Gastrocnemius medialis (tissue), 4 donors: ENCODE measurements at regions not wholly inside any gene's neighbourhood (a gene's known extent, or its start where the extent isn't known, plus 50 kb on each side); places are given as distances from the start of the nearest gene placed in this dataset.
"Not testable (repeated sequence)": the region's sequence is repeated elsewhere in the genome, so short reads cannot be mapped to it uniquely, and the experiment has no call there.

Experiments
- ATAC-seq, 2 donors: fragments of 150-250 bp; one replicate each; pipeline ENCODE4 v1.9.1; 2016
- DNase-seq, 2 donors: peaks; one replicate each; pipeline ENCODE4 v3.0.0-alpha.2; 2019
- H3K27ac ChIP-seq, 4 donors: fragments of 200-600 bp; sonication (generic); 1 replicate in 1 of 4; 2 replicates in 3 of 4; pipeline ENCODE4 v1.5.1; 2016 to 2018; ENCODE audit warnings: mild to moderate bottlenecking in 2 of 4, moderate library complexity in 1 of 4
- H3K27me3 ChIP-seq, 3 donors: fragments of 200-600 bp; sonication (generic) in 2 of 3; 1 replicate in 1 of 3; 2 replicates in 2 of 3; pipeline versions ENCODE4 v1.5.1 to v1.6.0; 2016 to 2019; ENCODE audit warnings: mild to moderate bottlenecking in 1 of 3, moderate library complexity in 1 of 3
- H3K36me3 ChIP-seq, 2 donors: fragments of 200-600 bp; sonication (generic) in 1 of 2; one replicate each; pipeline ENCODE4 v1.5.1; 2017 to 2018
- H3K4me1 ChIP-seq, 2 donors: fragments of 200-600 bp; sonication (generic) in 1 of 2; one replicate each; pipeline ENCODE4 v1.5.1; 2016 to 2017; ENCODE audit warnings: mild to moderate bottlenecking in 2 of 2
- H3K4me3 ChIP-seq, 4 donors: fragments of 200-600 bp; sonication (generic) in 3 of 4; 1 replicate in 1 of 4; 2 replicates in 3 of 4; pipeline ENCODE4 v1.5.1; 2016 to 2019; ENCODE audit warnings: mild to moderate bottlenecking in 2 of 4
- H3K9me3 ChIP-seq, 3 donors: fragments of 200-600 bp; sonication (generic) in 2 of 3; 1 replicate in 1 of 3; 2 replicates in 2 of 3; pipeline ENCODE4 v1.5.1; 2016 to 2019
- POLR2A ChIP-seq, 2 donors: fragments of 450-650 bp; IDR thresholded peaks; one replicate each; pipeline ENCODE4 v1.6.1; 2017; ENCODE audit warnings: antibody characterized with exemption in 2 of 2, mild to moderate bottlenecking in 2 of 2, moderate library complexity in 2 of 2
- in situ Hi-C, 4 donors: fragments of 200-750 bp; cut with MboI; loops; one replicate each; pipeline versions ENCODE4 v1.15.0 to v1.8.0; 2017; ENCODE audit warnings: low sequenced_read_pairs in 4 of 4
- intact Hi-C: fragments of 100-400 bp; cut with DNase I; formaldehyde crosslinking; loops from one replicate; pipeline ENCODE4 v1.15.1; 2023; ENCODE audit warnings: low total_unique reads
- TF ChIP-seq, protein P1 (sequence below), 5 experiments: fragments of 450-650 bp in 3 of 5; fragments of 200-600 bp in 2 of 5; sonication (generic) in 2 of 5; IDR thresholded peaks in 4 of 5; conservative IDR thresholded peaks in 1 of 5; 1 replicate in 4 of 5; 2 replicates in 1 of 5; pipeline ENCODE4 v1.5.1; 2016 to 2019; ENCODE audit warnings: antibody characterized with exemption in 5 of 5, mild to moderate bottlenecking in 3 of 5, moderate library complexity in 3 of 5

DNA sequence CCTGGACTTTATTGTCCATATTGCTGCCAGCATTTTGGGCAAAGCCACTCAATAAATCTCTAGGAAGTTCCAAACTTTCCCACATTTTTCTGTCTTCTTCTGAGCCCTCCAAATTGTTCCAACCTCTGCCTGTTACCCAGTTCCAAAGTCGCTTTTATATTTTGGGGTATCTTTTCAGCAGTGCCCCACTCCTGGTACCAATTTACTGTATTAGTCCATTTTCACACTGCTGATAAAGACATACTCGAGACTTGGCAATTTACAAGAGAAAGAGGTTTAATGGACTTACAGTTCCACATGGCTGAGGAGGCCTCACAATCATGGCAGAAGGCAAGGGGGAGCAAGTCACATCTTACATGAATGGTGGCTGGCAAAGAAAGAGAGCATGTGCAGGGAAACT is 53.4 kb downstream of the AHSP start:
- intact Hi-C loops, in situ Hi-C loops, H3K27ac ChIP-seq, H3K4me3 ChIP-seq, H3K9me3 ChIP-seq, H3K36me3 ChIP-seq, H3K4me1 ChIP-seq, DNase-seq, ATAC-seq, H3K27me3 ChIP-seq: not testable (repeated sequence)

DNA sequence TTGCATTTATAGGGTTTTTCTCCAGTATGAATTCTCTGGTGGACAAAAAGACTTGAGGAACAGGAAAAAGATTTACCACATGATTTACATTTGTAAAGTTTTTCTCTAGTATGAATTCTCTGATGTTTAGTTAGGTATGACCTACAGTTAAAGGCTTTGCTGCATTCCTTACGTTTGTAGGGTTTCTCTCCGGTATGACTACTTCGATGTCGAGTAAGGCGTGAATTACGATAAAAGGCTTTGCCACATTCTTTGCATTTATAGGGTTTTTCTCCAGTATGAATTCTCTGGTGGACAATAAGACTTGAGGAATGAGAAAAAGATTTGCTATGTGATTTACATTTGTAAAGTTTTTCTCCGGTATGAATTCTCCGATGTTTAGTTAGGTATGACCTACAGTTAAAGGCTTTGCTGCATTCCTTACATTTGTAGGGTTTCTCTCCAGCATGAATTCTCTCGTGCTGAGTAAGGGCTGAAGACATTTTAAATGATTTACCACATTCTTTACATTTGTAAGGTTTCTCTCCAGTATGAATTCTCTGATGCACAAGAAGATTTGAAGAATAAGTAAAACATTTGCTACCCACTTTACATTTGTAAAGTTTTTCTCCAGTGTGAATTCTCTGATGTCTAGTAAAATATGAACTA is 74.2 kb downstream of the AHSP start:
- H3K27me3 ChIP-seq, intact Hi-C loops, H3K4me1 ChIP-seq, H3K27ac ChIP-seq, in situ Hi-C loops, ATAC-seq, DNase-seq, H3K36me3 ChIP-seq: not testable (repeated sequence)
- Histone ChIP-seq H3K4me3 (peak overlapping the region in 1 of 4 donors; percentile 2), H3K9me3 (peaks cover 0 to 18% (median 0%) of the 10 kb centered on the region in 3 donors)

DNA sequence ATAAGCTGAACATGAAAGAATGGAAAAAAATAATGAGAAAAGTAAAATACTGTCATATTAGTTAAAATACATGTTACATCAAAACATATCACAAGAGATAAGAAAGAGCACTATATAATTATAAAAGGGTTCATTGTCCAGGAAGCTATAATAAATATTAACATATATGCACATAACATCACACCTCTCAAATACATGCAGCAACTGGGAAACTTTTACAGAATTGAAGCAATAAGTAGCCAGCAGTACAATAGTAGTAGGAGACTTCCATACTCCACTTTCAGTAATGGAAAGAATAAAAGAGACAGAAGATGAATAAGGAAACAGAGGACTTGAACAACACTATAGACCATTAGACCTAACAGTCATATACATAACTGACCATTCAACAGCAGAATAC is 90.4 kb downstream of the AHSP start:
- no peaks in the 10 kb centered on the region for H3K9me3 ChIP-seq
- TF ChIP-seq, protein P1, sequence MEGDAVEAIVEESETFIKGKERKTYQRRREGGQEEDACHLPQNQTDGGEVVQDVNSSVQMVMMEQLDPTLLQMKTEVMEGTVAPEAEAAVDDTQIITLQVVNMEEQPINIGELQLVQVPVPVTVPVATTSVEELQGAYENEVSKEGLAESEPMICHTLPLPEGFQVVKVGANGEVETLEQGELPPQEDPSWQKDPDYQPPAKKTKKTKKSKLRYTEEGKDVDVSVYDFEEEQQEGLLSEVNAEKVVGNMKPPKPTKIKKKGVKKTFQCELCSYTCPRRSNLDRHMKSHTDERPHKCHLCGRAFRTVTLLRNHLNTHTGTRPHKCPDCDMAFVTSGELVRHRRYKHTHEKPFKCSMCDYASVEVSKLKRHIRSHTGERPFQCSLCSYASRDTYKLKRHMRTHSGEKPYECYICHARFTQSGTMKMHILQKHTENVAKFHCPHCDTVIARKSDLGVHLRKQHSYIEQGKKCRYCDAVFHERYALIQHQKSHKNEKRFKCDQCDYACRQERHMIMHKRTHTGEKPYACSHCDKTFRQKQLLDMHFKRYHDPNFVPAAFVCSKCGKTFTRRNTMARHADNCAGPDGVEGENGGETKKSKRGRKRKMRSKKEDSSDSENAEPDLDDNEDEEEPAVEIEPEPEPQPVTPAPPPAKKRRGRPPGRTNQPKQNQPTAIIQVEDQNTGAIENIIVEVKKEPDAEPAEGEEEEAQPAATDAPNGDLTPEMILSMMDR (IDR thresholded peaks at IDR 0.05 in 4 of 5, conservative IDR thresholded peaks at IDR 0.05 in 1 of 5) = no peak
- TF ChIP-seq POLR2A (IDR thresholded peaks at IDR 0.05) = no peak
- no peaks in the 10 kb centered on the region for H3K27me3 ChIP-seq
- no peaks in the 10 kb centered on the region for H3K4me1 ChIP-seq
- intact Hi-C loops = no loop called here
- ATAC-seq (no peak), DNase-seq (no peak)
- in situ Hi-C loops = no loop called here
- no peaks in the 10 kb centered on the region for H3K36me3 ChIP-seq
- H3K4me3 ChIP-seq = no peak overlapping the region
- H3K27ac ChIP-seq = no peak overlapping the region

DNA sequence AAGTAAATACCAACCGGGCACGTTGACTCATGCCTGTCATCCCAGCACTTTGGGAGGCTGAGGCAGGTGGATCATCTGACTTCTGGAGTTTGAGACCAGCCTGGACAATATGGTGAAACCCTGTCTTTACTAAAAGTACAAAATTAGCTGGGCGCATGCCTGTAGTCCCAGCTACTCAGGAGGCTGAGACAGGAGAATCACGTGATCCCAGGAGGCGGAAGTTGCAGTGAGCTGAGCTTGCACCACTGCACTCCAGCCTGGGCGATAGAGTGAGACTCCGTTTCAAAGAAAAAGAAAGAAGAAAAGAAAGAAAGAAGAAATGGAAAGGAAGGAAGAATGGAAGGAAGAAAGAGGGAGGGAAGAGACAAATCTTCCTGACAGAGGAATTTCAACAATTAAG is 108.7 kb downstream of the AHSP start:
- ATAC-seq (no peak), DNase-seq (no peak)
- intact Hi-C loops = no loop called here
- H3K9me3 ChIP-seq = no peaks in the 10 kb centered on the region
- TF ChIP-seq, protein P1 (IDR thresholded peaks at IDR 0.05 in 4 of 5, conservative IDR thresholded peaks at IDR 0.05 in 1 of 5) = no peak
- no peak for TF ChIP-seq POLR2A (IDR thresholded peaks at IDR 0.05)
- H3K27me3 ChIP-seq = no peaks in the 10 kb centered on the region
- in situ Hi-C loops = no loop called here
- H3K4me1 ChIP-seq = no peaks in the 10 kb centered on the region
- no peak overlapping the region for H3K27ac ChIP-seq
- no peaks in the 10 kb centered on the region for H3K36me3 ChIP-seq
- H3K4me3 ChIP-seq = no peak overlapping the region

DNA sequence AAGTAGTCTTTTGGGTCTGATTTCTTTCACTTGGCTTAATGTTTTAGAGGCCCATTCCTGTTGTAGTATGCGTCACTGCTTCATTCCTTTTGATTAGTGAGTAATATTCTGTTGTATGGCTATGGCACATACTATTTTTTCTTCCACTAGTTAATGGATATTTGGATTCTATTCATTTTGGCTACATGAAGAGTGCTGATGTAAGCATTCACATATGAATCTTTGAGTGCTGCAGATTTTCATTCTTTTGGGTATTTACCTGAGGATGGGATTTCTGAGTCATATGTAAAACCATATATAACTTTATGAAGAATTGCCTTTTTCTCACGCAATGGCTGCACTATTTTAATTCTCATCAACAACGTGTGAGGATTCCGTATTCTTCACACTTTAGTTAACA is 113.6 kb downstream of the AHSP start:
- no peak overlapping the region for H3K27ac ChIP-seq
- intact Hi-C loops (no loop called here), in situ Hi-C loops (no loop called here)
- no peaks in the 10 kb centered on the region for H3K36me3 ChIP-seq
- H3K4me1 ChIP-seq = no peaks in the 10 kb centered on the region
- no peak overlapping the region for H3K4me3 ChIP-seq
- H3K9me3 ChIP-seq = no peaks in the 10 kb centered on the region
- H3K27me3 ChIP-seq = no peaks in the 10 kb centered on the region
- TF ChIP-seq POLR2A (IDR thresholded peaks at IDR 0.05) = no peak
- TF ChIP-seq, protein P1 (IDR thresholded peaks at IDR 0.05 in 4 of 5, conservative IDR thresholded peaks at IDR 0.05 in 1 of 5) = no peak
- DNase-seq (no peak), ATAC-seq (no peak)

DNA sequence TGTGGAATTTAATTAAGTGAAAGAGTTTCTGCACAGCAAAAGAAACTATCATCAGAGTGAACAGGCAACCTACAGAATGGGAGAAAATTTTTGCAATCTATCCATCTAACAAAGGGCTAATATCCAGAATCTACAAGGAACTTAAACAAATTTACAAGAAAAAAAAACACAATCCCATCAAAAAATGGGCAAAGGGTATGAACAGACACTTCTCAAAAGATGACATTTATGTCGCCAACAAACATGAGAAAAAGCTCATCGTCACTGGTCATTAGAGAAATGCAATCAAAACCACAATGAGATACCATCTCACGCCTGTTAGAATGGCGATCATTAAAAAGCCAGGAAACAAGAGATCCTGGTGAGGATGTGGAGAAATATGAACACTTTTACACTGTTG is 128.0 kb downstream of the AHSP start:
- DNase-seq, H3K9me3 ChIP-seq, H3K4me3 ChIP-seq, in situ Hi-C loops, intact Hi-C loops, H3K4me1 ChIP-seq, H3K27ac ChIP-seq, ATAC-seq, H3K36me3 ChIP-seq, H3K27me3 ChIP-seq: not testable (repeated sequence)
